ENCODE measurements at regions not wholly inside any gene's neighbourhood (a gene's known extent, or its start where the extent isn't known, plus 50 kb on each side); places are given as distances from the start of the nearest gene placed in this dataset.

DNA sequence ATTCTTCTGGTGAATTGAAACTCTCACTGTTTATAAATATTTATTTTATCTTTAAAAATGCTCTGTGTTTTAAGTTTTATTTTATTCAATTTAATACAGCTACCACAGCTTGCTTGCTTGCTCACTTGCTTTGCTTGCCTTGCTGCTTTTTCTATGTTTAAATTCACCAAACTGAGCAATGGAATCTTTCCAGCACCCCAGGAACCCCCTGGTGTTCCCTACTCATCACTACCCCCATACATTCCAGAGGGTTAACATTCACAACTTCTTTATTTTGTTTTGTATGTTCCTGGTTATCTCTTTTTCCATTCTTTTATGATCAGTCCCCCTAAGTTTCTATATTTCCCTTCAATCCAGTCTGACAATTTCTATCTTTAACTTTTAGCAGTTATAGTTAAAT lies 166.5 kb upstream of the COL1A2 start:
- Histone ChIP-seq H3K36me3 (ENCODE audit: control insufficient read depth, insufficient read depth, low read length) (no peaks in the 10 kb centered on the region), H4K8ac (ENCODE audit: low read depth in 2 of 2, low read length in 2 of 2) (no peak overlapping the region), H3K4ac (ENCODE audit: low read depth, low read length) (no peak overlapping the region), H4K20me1 (ENCODE audit: insufficient read depth, low read length) (no peaks in the 10 kb centered on the region), H3K18ac (ENCODE audit: low read depth, low read length) (no peak overlapping the region), H3K9me3 (ENCODE audit: control insufficient read depth, insufficient read depth, low read length) (no peaks in the 10 kb centered on the region; the same call in 1 of the 2 replicates), H2BK20ac (ENCODE audit: low read depth, low read length) (no peak overlapping the region), H3K4me2 (ENCODE audit: low read depth, low read length) (no peak overlapping the region), H3K9me1 (ENCODE audit: insufficient read depth, low read length) (no peaks in the 10 kb centered on the region), H3K9ac (ENCODE audit: low read depth, low read length) (no peak overlapping the region), H3K27me3 (ENCODE audit: control insufficient read depth, insufficient read depth, low read length) (no peaks in the 10 kb centered on the region), H4K5ac (ENCODE audit: low read depth, low read length) (no peak overlapping the region), H2BK15ac (ENCODE audit: low read depth, low read length) (no peak overlapping the region), H2AFZ (replicated peaks; ENCODE audit: low read length, poor library complexity) (no peak overlapping the region), H3K27ac (ENCODE audit: insufficient read depth, low read length) (no peak overlapping the region), H3K23ac (ENCODE audit: low read depth, low read length) (no peak overlapping the region), H3K14ac (replicated peaks; ENCODE audit: low read depth, low read length) (no peak overlapping the region), H3K79me1 (ENCODE audit: low read depth in 1 of 2, low read length in 2 of 2) (no peaks in the 10 kb centered on the region), H2AK9ac (replicated peaks; ENCODE audit: low read depth, low read length, poor library complexity) (no peak overlapping the region), H2BK120ac (ENCODE audit: low read depth, low read length) (no peak overlapping the region), H3K4me3 (ENCODE audit: insufficient read depth, low read depth, low read length) (no peak overlapping the region), H3K4me1 (ENCODE audit: control insufficient read depth, insufficient read depth, low read length) (peaks cover 5% of the 10 kb centered on the region), H4K91ac (ENCODE audit: insufficient read depth, low read depth, low read length) (no peak overlapping the region), H2AK5ac (ENCODE audit: low read depth, low read length) (no peak overlapping the region), H3K56ac (ENCODE audit: extremely low read depth, insufficient read depth, low read length) (no peak overlapping the region), H2BK5ac (ENCODE audit: low read depth, low read length, poor library complexity, severe bottlenecking) (no peak overlapping the region)
- BruUV-seq (replicated peaks) = no TSS peak
- DNase-seq (no peak), ATAC-seq (ENCODE audit: low read depth) (no peak)
- TF ChIP-seq POLR2A (IDR thresholded peaks at IDR 0.05; ENCODE audit: low read depth, low read length) (no peak), SMC3 (IDR thresholded peaks at IDR 0.05; ENCODE audit: low read depth, low read length) (no peak), BHLHE40 (IDR thresholded peaks at IDR 0.05; ENCODE audit: low read depth, low read length) (no peak), NFE2L2 (IDR thresholded peaks at IDR 0.05; ENCODE audit: low read depth, low read length) (no peak), RAD21 (IDR thresholded peaks at IDR 0.05; ENCODE audit: low read length) (no peak)
- TF ChIP-seq, protein P1, sequence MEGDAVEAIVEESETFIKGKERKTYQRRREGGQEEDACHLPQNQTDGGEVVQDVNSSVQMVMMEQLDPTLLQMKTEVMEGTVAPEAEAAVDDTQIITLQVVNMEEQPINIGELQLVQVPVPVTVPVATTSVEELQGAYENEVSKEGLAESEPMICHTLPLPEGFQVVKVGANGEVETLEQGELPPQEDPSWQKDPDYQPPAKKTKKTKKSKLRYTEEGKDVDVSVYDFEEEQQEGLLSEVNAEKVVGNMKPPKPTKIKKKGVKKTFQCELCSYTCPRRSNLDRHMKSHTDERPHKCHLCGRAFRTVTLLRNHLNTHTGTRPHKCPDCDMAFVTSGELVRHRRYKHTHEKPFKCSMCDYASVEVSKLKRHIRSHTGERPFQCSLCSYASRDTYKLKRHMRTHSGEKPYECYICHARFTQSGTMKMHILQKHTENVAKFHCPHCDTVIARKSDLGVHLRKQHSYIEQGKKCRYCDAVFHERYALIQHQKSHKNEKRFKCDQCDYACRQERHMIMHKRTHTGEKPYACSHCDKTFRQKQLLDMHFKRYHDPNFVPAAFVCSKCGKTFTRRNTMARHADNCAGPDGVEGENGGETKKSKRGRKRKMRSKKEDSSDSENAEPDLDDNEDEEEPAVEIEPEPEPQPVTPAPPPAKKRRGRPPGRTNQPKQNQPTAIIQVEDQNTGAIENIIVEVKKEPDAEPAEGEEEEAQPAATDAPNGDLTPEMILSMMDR (conservative IDR thresholded peaks at IDR 0.05; ENCODE audit: low read depth, low read length) = no peak
- TF ChIP-seq, protein P2, sequence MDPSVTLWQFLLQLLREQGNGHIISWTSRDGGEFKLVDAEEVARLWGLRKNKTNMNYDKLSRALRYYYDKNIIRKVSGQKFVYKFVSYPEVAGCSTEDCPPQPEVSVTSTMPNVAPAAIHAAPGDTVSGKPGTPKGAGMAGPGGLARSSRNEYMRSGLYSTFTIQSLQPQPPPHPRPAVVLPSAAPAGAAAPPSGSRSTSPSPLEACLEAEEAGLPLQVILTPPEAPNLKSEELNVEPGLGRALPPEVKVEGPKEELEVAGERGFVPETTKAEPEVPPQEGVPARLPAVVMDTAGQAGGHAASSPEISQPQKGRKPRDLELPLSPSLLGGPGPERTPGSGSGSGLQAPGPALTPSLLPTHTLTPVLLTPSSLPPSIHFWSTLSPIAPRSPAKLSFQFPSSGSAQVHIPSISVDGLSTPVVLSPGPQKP (IDR thresholded peaks at IDR 0.05; ENCODE audit: borderline replicate concordance, low read depth, low read length) = no peak
- ChIA-PET CTCF (no interaction called here), POLR2A (ENCODE audit: unreplicated experiment) (no interaction called here)
- dilution Hi-C loops (cut with HindIII; ENCODE audit: low sequenced_read_pairs, unreplicated experiment) (no loop called here), intact Hi-C loops (cut with micrococcal nuclease) (loop anchor here (10.0 kb wide), 2 partner anchors 783 to 1053 kb away; no protein-coding TSS in a partner anchor), in situ Hi-C loops (cut with MboI; ENCODE audit: low sequenced_read_pairs) (loop anchor here (5.0 to 10.0 kb wide), 2 partner anchors 431 to 513 kb away; no protein-coding TSS in a partner anchor)

All from IMR-90 (cell line).